ENCODE measurements at regions not wholly inside any gene's neighbourhood (a gene's known extent, or its start where the extent isn't known, plus 50 kb on each side); places are given as distances from the start of the nearest gene placed in this dataset.

DNA sequence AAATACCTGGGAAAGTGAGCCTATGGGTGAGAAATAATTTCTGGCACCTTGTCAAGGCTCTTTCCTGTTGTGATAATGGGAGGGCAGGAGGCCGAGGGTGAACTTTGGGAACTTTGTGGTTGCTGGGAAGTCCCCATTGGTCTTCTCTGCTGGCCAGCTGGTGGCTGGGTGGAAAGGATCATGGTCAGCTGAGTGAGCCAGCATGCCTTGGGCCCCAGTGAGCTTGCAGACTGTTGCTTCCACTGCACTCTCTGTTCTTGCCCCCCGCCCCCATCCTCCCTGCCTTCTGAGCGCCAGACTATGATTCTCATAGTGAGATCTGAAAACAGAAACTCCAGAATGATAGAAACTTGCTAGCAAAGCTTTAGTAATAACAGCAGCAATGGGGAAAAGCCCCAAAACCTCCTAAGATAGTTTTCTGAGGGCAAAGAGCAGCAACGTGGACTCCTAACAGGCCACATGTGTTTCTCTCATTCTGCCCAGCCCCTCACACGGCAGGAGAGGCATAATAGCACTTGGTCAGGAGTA, 139.2 kb upstream of the SMARCA2 start:
- 65 to 71% methylated on average over 5 of the region's 5 CpGs for whole genome bisulfite sequencing, 2 donors
- Histone ChIP-seq H3K4me3 (ENCODE audit: low read depth in 1 of 2, low read length in 2 of 2) (no peak overlapping the region), H3K27ac (ENCODE audit: low read depth in 2 of 2, low read length in 1 of 2) (no peak overlapping the region), H3K9me3 (ENCODE audit: control insufficient read depth in 2 of 2, insufficient read depth in 1 of 2, low read depth in 1 of 2, low read length in 1 of 2) (no peaks in the 10 kb centered on the region), H3K36me3 (ENCODE audit: control insufficient read depth in 2 of 2, insufficient read depth in 2 of 2, low read length in 1 of 2) (no peaks in the 10 kb centered on the region), H3K4me1 (ENCODE audit: control insufficient read depth in 2 of 2, insufficient read depth in 2 of 2, low read length in 1 of 2) (no peaks in the 10 kb centered on the region), H3K27me3 (ENCODE audit: control insufficient read depth in 1 of 2, insufficient read depth in 2 of 2, low read length in 2 of 2) (no peaks in the 10 kb centered on the region)

DNA sequence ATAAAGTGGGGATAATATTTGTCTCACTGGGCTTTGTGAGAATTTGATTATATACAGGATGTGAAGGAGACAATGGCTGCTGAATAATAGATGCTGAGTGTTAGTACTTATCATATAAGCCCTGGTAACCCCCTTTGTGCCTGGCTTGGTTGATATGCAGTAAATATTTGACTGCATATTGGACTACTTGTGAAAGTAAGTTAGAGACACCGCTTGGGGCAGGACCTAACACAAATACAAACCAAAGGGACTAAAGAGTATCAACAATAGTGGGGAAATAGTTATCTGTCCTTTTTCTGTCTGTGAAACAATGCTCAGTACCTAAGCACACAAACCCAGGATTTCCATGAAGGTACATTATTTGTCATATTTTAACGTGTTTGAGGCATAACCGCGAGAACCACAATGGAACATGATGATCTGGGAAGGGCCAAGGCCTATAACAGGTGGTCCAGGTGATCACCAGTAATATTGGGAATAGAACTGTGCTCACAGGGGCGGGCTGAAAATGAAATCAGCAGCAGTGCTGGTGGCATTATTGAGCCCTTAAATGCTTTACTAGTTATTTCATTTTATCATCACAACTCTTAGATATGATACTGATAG, 138.2 kb upstream of the SMARCA2 start:
- Histone ChIP-seq H3K4me3 (ENCODE audit: low read depth in 1 of 2, low read length in 2 of 2) (no peak overlapping the region), H3K36me3 (ENCODE audit: control insufficient read depth in 2 of 2, insufficient read depth in 2 of 2, low read length in 1 of 2) (no peaks in the 10 kb centered on the region), H3K9me3 (ENCODE audit: control insufficient read depth in 2 of 2, insufficient read depth in 1 of 2, low read depth in 1 of 2, low read length in 1 of 2) (no peaks in the 10 kb centered on the region), H3K27me3 (ENCODE audit: control insufficient read depth in 1 of 2, insufficient read depth in 2 of 2, low read length in 2 of 2) (no peaks in the 10 kb centered on the region), H3K27ac (ENCODE audit: low read depth in 2 of 2, low read length in 1 of 2) (no peak overlapping the region), H3K4me1 (ENCODE audit: control insufficient read depth in 2 of 2, insufficient read depth in 2 of 2, low read length in 1 of 2) (no peaks in the 10 kb centered on the region)
- 78 to 80% methylated on average over 5 of the region's 5 CpGs for WGBS, 2 donors

DNA sequence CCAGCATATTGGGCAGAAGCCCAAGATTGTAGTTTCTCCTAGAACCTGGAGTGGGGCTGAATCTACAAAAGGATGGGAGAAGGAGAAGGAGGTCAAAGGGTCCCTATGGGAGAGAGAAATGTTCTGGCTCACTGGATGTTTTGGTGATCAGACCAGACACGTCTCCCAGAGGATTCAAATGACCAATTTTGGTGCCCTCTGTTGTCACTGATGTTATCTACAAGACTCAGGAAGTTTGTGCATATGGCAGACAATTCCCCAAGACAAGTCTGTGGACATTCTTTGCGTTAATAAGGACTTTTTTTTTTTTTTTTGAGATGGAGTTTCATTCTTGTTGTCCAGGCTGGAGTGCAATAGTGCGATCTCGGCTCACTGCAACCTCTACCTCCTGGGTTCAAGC, 137.2 kb upstream of the SMARCA2 start:
- Histone ChIP-seq H3K4me1 (ENCODE audit: control insufficient read depth in 2 of 2, insufficient read depth in 2 of 2, low read length in 1 of 2) (no peaks in the 10 kb centered on the region), H3K9me3 (ENCODE audit: control insufficient read depth in 2 of 2, insufficient read depth in 1 of 2, low read depth in 1 of 2, low read length in 1 of 2) (no peaks in the 10 kb centered on the region), H3K36me3 (ENCODE audit: control insufficient read depth in 2 of 2, insufficient read depth in 2 of 2, low read length in 1 of 2) (no peaks in the 10 kb centered on the region), H3K27me3 (ENCODE audit: control insufficient read depth in 1 of 2, insufficient read depth in 2 of 2, low read length in 2 of 2) (no peaks in the 10 kb centered on the region), H3K27ac (ENCODE audit: low read depth in 2 of 2, low read length in 1 of 2) (no peak overlapping the region), H3K4me3 (ENCODE audit: low read depth in 1 of 2, low read length in 2 of 2) (no peak overlapping the region)
- WGBS, 2 donors = 87 to 92% methylated on average over 4 of the region's 4 CpGs

DNA sequence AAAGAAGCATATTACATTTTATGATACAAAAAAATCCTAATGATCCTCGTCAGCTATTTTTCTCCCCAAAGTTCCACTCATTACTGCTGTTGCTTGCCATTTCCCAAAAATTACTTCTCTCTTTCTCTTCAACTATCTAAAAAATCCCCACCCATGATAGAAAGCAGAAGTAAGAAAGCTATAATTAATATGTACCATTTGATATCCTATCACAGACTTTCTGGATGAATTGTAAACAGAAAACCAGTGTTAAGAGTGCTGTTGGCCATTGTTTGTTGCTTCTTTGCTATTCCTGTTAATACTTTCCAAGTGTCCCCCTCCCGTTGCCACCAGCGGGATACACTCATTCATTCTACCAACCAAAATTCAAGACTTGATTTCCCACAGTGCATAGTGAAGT, 136.3 kb upstream of the SMARCA2 start:
- Histone ChIP-seq H3K4me3 (ENCODE audit: low read depth in 1 of 2, low read length in 2 of 2) (no peak overlapping the region), H3K36me3 (ENCODE audit: control insufficient read depth in 2 of 2, insufficient read depth in 2 of 2, low read length in 1 of 2) (no peaks in the 10 kb centered on the region), H3K9me3 (ENCODE audit: control insufficient read depth in 2 of 2, insufficient read depth in 1 of 2, low read depth in 1 of 2, low read length in 1 of 2) (no peaks in the 10 kb centered on the region), H3K4me1 (ENCODE audit: control insufficient read depth in 2 of 2, insufficient read depth in 2 of 2, low read length in 1 of 2) (no peaks in the 10 kb centered on the region), H3K27ac (ENCODE audit: low read depth in 2 of 2, low read length in 1 of 2) (no peak overlapping the region), H3K27me3 (ENCODE audit: control insufficient read depth in 1 of 2, insufficient read depth in 2 of 2, low read length in 2 of 2) (no peaks in the 10 kb centered on the region)
- WGBS, 2 donors = 66 to 78% methylated on average over 3 of the region's 3 CpGs

DNA sequence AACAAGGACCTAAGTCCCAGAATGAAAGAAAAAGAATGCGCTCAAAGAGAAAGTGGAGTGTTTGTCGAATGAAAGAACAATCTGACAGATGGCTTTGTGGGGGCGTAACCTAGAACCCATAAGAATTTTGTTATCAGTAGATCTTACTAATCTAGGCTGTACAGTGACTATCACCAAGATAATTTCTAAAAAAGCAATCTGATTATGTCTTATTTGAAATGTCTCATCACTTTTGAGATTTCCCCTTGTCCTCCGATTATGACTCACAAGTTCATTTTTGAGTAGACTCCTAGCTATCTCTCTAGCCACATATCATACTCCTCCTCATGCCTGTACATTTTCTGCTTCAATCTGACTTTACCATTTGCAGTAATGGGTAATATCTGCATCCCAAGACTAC, 135.6 kb upstream of the SMARCA2 start:
- H3K27ac ChIP-seq (ENCODE audit: low read depth in 2 of 2, low read length in 1 of 2) = no peak overlapping the region

DNA sequence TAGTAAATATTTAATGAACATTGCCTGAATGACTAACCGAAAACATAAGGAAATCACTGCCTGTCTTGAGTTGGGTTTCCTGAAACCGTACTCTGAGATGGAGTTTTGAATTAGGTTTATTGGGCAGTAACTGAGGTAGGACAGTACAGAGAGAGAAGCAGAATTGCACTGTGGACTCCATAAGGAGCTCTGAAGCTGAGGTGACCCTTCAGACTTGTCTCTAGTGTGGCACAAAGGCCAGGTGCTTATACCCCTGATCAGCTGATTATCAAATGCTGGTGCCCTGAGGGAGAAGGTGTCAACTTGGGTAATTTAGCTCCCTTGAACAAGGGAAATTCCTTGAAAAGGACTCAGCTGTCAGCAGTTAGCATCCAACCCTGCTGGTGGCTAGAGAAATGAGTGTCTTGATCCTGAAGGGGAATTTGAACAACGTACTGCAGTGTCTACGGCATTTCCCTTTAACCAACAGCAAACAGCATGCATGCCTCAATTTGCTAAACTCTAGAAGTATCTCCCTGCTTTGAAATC, 135.0 kb upstream of the SMARCA2 start:
- H3K4me1 ChIP-seq (ENCODE audit: control insufficient read depth in 2 of 2, insufficient read depth in 2 of 2, low read length in 1 of 2) = no peaks in the 10 kb centered on the region
- H3K4me3 ChIP-seq (ENCODE audit: low read depth in 1 of 2, low read length in 2 of 2) = no peak overlapping the region
- H3K27me3 ChIP-seq (ENCODE audit: control insufficient read depth in 1 of 2, insufficient read depth in 2 of 2, low read length in 2 of 2) = no peaks in the 10 kb centered on the region
- 83% methylated on average over 4 of the region's 4 CpGs for WGBS, 2 donors
- H3K27ac ChIP-seq (ENCODE audit: low read depth in 2 of 2, low read length in 1 of 2) = no peak overlapping the region
- no peaks in the 10 kb centered on the region for H3K36me3 ChIP-seq (ENCODE audit: control insufficient read depth in 2 of 2, insufficient read depth in 2 of 2, low read length in 1 of 2)
- no peaks in the 10 kb centered on the region for H3K9me3 ChIP-seq (ENCODE audit: control insufficient read depth in 2 of 2, insufficient read depth in 1 of 2, low read depth in 1 of 2, low read length in 1 of 2)

More for the DNA sequence above, 135.6 kb upstream of the SMARCA2 start:
- H3K36me3 ChIP-seq (ENCODE audit: control insufficient read depth in 2 of 2, insufficient read depth in 2 of 2, low read length in 1 of 2) = no peaks in the 10 kb centered on the region
- no peaks in the 10 kb centered on the region for H3K27me3 ChIP-seq (ENCODE audit: control insufficient read depth in 1 of 2, insufficient read depth in 2 of 2, low read length in 2 of 2)
- H3K4me1 ChIP-seq (ENCODE audit: control insufficient read depth in 2 of 2, insufficient read depth in 2 of 2, low read length in 1 of 2) = no peaks in the 10 kb centered on the region
- 83 to 90% methylated on average over 4 of the region's 4 CpGs for WGBS, 2 donors
- no peaks in the 10 kb centered on the region for H3K9me3 ChIP-seq (ENCODE audit: control insufficient read depth in 2 of 2, insufficient read depth in 1 of 2, low read depth in 1 of 2, low read length in 1 of 2)
- no peak overlapping the region for H3K4me3 ChIP-seq (ENCODE audit: low read depth in 1 of 2, low read length in 2 of 2)

DNA sequence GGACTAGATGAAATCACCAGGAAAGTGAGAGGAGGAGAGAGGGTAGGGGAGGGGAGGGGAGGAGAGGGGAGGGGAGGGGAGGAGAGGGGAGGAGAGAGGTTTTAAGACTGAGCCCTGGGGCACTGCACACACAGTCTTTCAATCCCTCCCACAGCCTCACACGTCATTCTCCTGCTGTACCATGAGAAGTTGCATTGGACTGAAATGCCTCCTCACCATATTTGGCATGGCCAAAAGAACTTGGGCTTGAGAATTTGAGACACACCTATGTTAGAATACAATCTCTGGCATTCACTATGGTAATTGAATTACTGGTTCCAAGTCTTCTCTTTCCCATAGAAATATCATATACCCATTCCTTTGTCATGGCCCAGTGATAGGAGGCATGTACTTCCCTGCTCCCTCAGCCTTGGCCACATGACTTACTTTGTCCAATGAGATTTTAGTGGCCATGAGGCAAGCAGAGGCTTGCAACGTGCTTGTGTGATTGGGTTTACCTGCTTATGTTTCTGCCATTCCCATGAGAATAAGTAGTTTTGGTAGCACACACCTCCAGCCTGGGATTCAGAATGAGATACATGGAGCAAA, 133.3 kb upstream of the SMARCA2 start:
- Histone ChIP-seq H3K36me3 (ENCODE audit: control insufficient read depth in 2 of 2, insufficient read depth in 2 of 2, low read length in 1 of 2) (no peaks in the 10 kb centered on the region), H3K27ac (ENCODE audit: low read depth in 2 of 2, low read length in 1 of 2) (no peak overlapping the region), H3K9me3 (ENCODE audit: control insufficient read depth in 2 of 2, insufficient read depth in 1 of 2, low read depth in 1 of 2, low read length in 1 of 2) (no peaks in the 10 kb centered on the region), H3K27me3 (ENCODE audit: control insufficient read depth in 1 of 2, insufficient read depth in 2 of 2, low read length in 2 of 2) (no peaks in the 10 kb centered on the region), H3K4me1 (ENCODE audit: control insufficient read depth in 2 of 2, insufficient read depth in 2 of 2, low read length in 1 of 2) (no peaks in the 10 kb centered on the region), H3K4me3 (ENCODE audit: low read depth in 1 of 2, low read length in 2 of 2) (no peak overlapping the region)
- 43 to 67% methylated on average over 2 of the region's 2 CpGs for WGBS, 2 donors

DNA sequence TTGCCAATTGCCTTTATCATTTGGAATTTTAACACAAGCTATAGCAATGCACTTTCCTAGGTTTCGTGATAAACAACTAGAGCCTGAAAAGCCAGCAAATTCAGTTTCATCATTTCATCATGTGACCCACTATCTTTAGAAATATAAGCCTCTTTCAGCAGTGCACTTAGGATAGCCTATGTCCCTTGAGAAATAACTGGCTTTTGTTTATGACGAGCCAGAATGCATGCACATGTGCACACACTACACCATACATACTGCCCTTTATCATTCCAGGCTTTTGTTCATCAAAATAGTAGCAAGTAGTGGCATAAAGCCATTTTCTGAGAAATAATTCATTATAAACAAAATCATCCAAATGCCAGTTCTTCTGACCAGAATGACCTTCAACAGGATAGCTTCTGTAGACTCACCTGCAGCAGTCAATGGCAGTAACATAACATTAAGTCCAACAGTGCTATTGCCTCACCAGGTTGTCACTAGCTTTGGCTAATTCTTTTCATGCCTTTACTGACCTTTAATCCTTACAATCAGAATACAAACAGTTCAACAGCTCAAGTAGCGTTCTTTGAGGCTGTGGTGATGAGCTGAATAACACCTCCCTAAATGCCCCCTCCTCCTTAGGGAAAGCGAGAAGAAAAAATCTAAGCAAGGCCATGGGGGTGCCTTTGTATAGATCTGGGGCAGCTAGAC, 132.3 kb upstream of the SMARCA2 start:
- H3K36me3 ChIP-seq (ENCODE audit: control insufficient read depth in 2 of 2, insufficient read depth in 2 of 2, low read length in 1 of 2) = no peaks in the 10 kb centered on the region
- no peak overlapping the region for H3K27ac ChIP-seq (ENCODE audit: low read depth in 2 of 2, low read length in 1 of 2)
- H3K27me3 ChIP-seq (ENCODE audit: control insufficient read depth in 1 of 2, insufficient read depth in 2 of 2, low read length in 2 of 2) = no peaks in the 10 kb centered on the region
- H3K4me3 ChIP-seq (ENCODE audit: low read depth in 1 of 2, low read length in 2 of 2) = no peak overlapping the region
- H3K4me1 ChIP-seq (ENCODE audit: control insufficient read depth in 2 of 2, insufficient read depth in 2 of 2, low read length in 1 of 2) = no peaks in the 10 kb centered on the region
- 74 to 81% methylated on average over 4 of the region's 4 CpGs for WGBS, 2 donors
- no peaks in the 10 kb centered on the region for H3K9me3 ChIP-seq (ENCODE audit: control insufficient read depth in 2 of 2, insufficient read depth in 1 of 2, low read depth in 1 of 2, low read length in 1 of 2)

DNA sequence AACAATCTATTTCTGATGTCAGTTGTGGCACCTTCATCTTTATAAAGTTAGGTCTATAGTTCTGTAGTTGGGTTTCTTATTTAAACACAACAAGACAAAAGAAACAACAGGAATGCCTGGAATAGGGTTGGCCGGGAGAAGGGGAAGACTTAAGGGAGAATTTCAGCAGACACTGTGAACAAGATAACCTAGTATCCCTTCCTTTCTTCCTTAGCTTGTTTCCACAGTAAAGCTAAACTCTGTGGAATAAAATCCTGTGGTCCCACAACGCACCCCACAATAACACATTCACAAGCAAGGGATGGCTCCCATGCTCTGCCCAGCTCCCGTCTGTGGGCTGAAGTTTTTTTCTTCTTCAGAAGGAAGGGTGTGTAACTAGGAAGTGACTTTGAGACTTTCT, 124.9 kb upstream of the SMARCA2 start:
- Histone ChIP-seq H3K4me3 (ENCODE audit: low read depth in 1 of 2, low read length in 2 of 2) (no peak overlapping the region), H3K4me1 (ENCODE audit: control insufficient read depth in 2 of 2, insufficient read depth in 2 of 2, low read length in 1 of 2) (no peaks in the 10 kb centered on the region), H3K27ac (ENCODE audit: low read depth in 2 of 2, low read length in 1 of 2) (no peak overlapping the region), H3K27me3 (ENCODE audit: control insufficient read depth in 1 of 2, insufficient read depth in 2 of 2, low read length in 2 of 2) (no peaks in the 10 kb centered on the region), H3K36me3 (ENCODE audit: control insufficient read depth in 2 of 2, insufficient read depth in 2 of 2, low read length in 1 of 2) (no peaks in the 10 kb centered on the region), H3K9me3 (ENCODE audit: control insufficient read depth in 2 of 2, insufficient read depth in 1 of 2, low read depth in 1 of 2, low read length in 1 of 2) (no peaks in the 10 kb centered on the region)
- 80 to 87% methylated on average over 3 of the region's 3 CpGs for WGBS, 2 donors
